ENCODE measurements at regions not wholly inside any gene's neighbourhood (a gene's known extent, or its start where the extent isn't known, plus 50 kb on each side); places are given as distances from the start of the nearest gene placed in this dataset.
A peak's percentile ranks its signal among the peaks of the same experiment; 100 is the strongest.
"Not testable (repeated sequence)": the region's sequence is repeated elsewhere in the genome, so short reads cannot be mapped to it uniquely, and the experiment has no call there.

- H3K9me3 Mint-ChIP-seq (ENCODE audit: low read depth), result peaks cover 23% of the 10 kb centered on the region
- peaks cover 10% of the 10 kb centered on the region for H3K4me1 Mint-ChIP-seq (ENCODE audit: low read depth)
- peaks cover 8% of the 10 kb centered on the region for H3K36me3 Mint-ChIP-seq (ENCODE audit: insufficient read depth)
- peaks cover 10% of the 10 kb centered on the region for H3K27me3 Mint-ChIP-seq
- DNase-seq (ENCODE audit: low spot score, unreplicated experiment), result no peak
- H3K4me3 Mint-ChIP-seq (ENCODE audit: low read depth), result no peak overlapping the region
- TF ChIP-seq, protein P1, sequence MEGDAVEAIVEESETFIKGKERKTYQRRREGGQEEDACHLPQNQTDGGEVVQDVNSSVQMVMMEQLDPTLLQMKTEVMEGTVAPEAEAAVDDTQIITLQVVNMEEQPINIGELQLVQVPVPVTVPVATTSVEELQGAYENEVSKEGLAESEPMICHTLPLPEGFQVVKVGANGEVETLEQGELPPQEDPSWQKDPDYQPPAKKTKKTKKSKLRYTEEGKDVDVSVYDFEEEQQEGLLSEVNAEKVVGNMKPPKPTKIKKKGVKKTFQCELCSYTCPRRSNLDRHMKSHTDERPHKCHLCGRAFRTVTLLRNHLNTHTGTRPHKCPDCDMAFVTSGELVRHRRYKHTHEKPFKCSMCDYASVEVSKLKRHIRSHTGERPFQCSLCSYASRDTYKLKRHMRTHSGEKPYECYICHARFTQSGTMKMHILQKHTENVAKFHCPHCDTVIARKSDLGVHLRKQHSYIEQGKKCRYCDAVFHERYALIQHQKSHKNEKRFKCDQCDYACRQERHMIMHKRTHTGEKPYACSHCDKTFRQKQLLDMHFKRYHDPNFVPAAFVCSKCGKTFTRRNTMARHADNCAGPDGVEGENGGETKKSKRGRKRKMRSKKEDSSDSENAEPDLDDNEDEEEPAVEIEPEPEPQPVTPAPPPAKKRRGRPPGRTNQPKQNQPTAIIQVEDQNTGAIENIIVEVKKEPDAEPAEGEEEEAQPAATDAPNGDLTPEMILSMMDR (IDR thresholded peaks at IDR 0.05; ENCODE audit: unreplicated experiment), result no peak
- H3K27ac Mint-ChIP-seq, result no peak overlapping the region
Measured at GRCh38 chr1:220448217-220448616, 79.7 kb upstream of the MARK1 start.

- H3K4me1 Mint-ChIP-seq (ENCODE audit: low read depth); H3K27me3 Mint-ChIP-seq; DNase-seq (ENCODE audit: low spot score, unreplicated experiment); H3K4me3 Mint-ChIP-seq (ENCODE audit: low read depth); H3K36me3 Mint-ChIP-seq (ENCODE audit: insufficient read depth); H3K27ac Mint-ChIP-seq: not testable (repeated sequence)
- H3K9me3 Mint-ChIP-seq (ENCODE audit: low read depth), result peaks cover 28% of the 10 kb centered on the region
Measured at GRCh38 chr1:220444586-220444985, 83.3 kb upstream of the MARK1 start.

DNA sequence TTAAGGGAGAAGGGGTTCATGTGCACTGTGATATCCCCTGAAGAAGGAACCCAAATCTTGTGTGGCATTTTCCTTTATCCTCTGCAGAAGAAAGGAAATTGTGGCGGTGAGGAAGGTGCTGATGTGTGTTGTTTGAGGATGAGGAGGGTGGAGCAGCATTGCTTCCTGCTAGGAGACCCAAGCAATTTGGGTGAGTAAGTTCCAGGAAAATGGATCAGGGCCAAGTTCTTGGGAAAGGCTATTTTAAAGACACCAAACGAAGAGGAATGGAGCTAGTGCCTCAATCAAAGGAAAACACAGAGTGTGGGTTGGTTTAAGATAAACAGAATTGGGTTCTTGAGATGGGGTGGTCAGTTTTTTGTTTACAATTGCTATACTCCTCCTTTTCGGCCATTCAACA lies 86.7 kb upstream of the MARK1 start:
- peaks cover 3% of the 10 kb centered on the region for H3K27me3 Mint-ChIP-seq
- H3K9me3 Mint-ChIP-seq (ENCODE audit: low read depth), result peaks cover 22% of the 10 kb centered on the region

DNA sequence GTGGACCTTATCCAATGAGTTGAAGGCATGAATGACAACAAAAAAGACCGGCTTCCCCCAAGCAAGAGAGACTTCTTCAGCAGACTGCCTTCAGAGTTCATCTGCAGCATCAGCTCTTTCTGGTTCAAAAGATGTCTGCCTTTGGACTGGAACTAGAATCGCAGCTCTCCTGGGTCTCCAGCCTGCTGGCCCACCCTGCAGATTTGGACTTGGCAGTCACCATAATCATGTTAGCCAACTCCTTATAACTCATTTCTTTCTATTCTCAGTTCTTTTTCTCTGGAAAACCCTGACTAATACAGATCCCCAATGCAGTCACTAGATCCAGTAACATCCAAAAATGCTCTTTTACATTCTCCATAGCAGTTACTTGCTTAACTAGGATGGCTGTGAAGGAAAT lies 89.2 kb upstream of the MARK1 start:
- Mint-ChIP-seq H3K27ac (no peak overlapping the region), H3K36me3 (ENCODE audit: insufficient read depth) (peaks cover under 1% of the 10 kb centered on the region), H3K4me3 (ENCODE audit: low read depth) (no peak overlapping the region), H3K4me1 (ENCODE audit: low read depth) (peaks cover 4% of the 10 kb centered on the region), H3K9me3 (ENCODE audit: low read depth) (peaks cover 6% of the 10 kb centered on the region), H3K27me3 (peaks cover 3% of the 10 kb centered on the region)
- DNase-seq (ENCODE audit: low spot score, unreplicated experiment), result no peak
- TF ChIP-seq, protein P1 (IDR thresholded peaks at IDR 0.05; ENCODE audit: unreplicated experiment), result no peak

More for the DNA sequence above, 86.7 kb upstream of the MARK1 start:
- peaks cover 4% of the 10 kb centered on the region for H3K4me1 Mint-ChIP-seq (ENCODE audit: low read depth)
- peaks cover 8% of the 10 kb centered on the region for H3K36me3 Mint-ChIP-seq (ENCODE audit: insufficient read depth)
- no peak overlapping the region for H3K27ac Mint-ChIP-seq
- no peak for DNase-seq (ENCODE audit: low spot score, unreplicated experiment)
- TF ChIP-seq, protein P1 (IDR thresholded peaks at IDR 0.05; ENCODE audit: unreplicated experiment), result no peak
- no peak overlapping the region for H3K4me3 Mint-ChIP-seq (ENCODE audit: low read depth)

DNA sequence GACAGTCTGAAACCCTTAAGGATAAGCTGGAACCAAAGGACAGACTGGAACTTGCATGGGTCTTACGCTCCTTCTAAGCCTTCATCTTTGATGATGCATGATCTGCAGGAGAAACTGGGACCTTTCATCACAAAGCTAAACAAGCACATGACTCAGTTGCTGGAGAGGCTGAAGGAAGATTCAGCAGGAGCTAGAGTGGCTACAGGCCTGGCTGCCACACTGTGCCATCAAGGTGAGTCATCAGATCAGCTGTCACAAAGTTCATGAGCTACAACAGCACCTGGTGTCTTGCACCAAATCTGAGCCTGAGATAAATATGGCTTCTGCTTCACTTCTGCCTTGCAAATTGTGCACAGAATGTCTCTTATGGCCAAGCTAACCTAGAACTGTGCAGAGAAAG lies 95.5 kb upstream of the MARK1 start:
- peaks cover 5% of the 10 kb centered on the region for H3K4me1 Mint-ChIP-seq (ENCODE audit: low read depth)
- TF ChIP-seq, protein P1 (IDR thresholded peaks at IDR 0.05; ENCODE audit: unreplicated experiment), result no peak
- no peaks in the 10 kb centered on the region for H3K9me3 Mint-ChIP-seq (ENCODE audit: low read depth)
- no peak overlapping the region for H3K27ac Mint-ChIP-seq
- no peak overlapping the region for H3K4me3 Mint-ChIP-seq (ENCODE audit: low read depth)
- H3K36me3 Mint-ChIP-seq (ENCODE audit: insufficient read depth), result no peaks in the 10 kb centered on the region
- DNase-seq (ENCODE audit: low spot score, unreplicated experiment), result no peak
- H3K27me3 Mint-ChIP-seq, result no peaks in the 10 kb centered on the region

DNA sequence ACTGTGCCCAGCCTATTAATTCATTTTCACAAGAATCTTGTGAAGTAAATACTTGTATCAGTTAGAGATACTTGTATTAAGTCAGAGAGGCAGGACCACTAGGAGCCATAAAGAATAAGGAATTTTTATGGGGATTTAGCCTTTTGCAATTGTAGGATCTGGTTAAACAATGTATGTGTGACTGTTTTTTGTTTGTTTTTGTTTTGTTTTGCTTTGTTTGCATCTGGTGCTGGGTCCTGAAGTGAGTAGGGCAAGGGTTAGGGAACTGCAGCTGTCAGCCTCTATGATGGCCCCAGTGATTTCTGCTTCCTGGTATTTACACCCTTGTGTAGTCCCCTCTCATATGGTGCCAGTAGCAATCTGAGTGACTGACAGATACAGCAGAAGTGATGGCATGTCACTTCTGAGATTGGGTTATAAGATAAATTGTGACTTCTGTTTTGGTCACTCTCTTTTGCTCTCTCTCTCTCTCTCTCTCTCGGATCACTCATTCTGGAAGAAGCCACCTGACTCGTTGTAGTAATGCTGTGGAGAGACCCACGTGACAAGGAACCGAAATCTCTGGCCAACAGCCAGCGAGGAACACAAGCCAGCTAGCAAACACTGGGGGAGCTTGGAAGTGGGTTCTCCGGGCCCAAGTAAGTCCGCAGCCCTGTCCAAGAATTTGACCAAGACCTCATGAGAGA lies 96.2 kb upstream of the MARK1 start:
- TF ChIP-seq, protein P1 (IDR thresholded peaks at IDR 0.05; ENCODE audit: unreplicated experiment), result no peak
- peaks cover 5% of the 10 kb centered on the region for H3K4me1 Mint-ChIP-seq (ENCODE audit: low read depth)
- H3K4me3 Mint-ChIP-seq (ENCODE audit: low read depth), result no peak overlapping the region
- H3K9me3 Mint-ChIP-seq (ENCODE audit: low read depth), result no peaks in the 10 kb centered on the region
- no peak for DNase-seq (ENCODE audit: low spot score, unreplicated experiment)
- no peaks in the 10 kb centered on the region for H3K36me3 Mint-ChIP-seq (ENCODE audit: insufficient read depth)
- no peaks in the 10 kb centered on the region for H3K27me3 Mint-ChIP-seq
- peak overlapping the region; percentile 22 for H3K27ac Mint-ChIP-seq
